ENCODE measurements at regions not wholly inside any gene's neighbourhood (a gene's known extent, or its start where the extent isn't known, plus 50 kb on each side); places are given as distances from the start of the nearest gene placed in this dataset.

GRCh38 chr3:40973141-40973540, 226.2 kb upstream of the CTNNB1 start:
- TF ChIP-seq CTCF (conservative IDR thresholded peaks at IDR 0.05 in 1 of 2, IDR thresholded peaks at IDR 0.05 in 1 of 2; ENCODE audit: low read depth in 1 of 2, low read length in 2 of 2): no peak
- TF ChIP-seq EZH2 (IDR thresholded peaks at IDR 0.05; ENCODE audit: low read length, missing control alignments): no peak

Measured in fibroblast of lung (primary cell).